Upper lobe of right lung (tissue), 1 donor: ENCODE measurements at regions not wholly inside any gene's neighbourhood (a gene's known extent, or its start where the extent isn't known, plus 50 kb on each side); places are given as distances from the start of the nearest gene placed in this dataset.
"Not testable (repeated sequence)": the region's sequence is repeated elsewhere in the genome, so short reads cannot be mapped to it uniquely, and the experiment has no call there.

Experiments
- ATAC-seq: fragments of 200-7000 bp; cut with Tn5 transposase; one replicate; pipeline ENCODE4 v1.9.1; 2020; ENCODE audit warnings: mild to moderate bottlenecking, moderate library complexity
- DNase-seq: peaks from one replicate; pipeline ENCODE4 v3.0.0-alpha.2; 2020
- H3K27ac ChIP-seq: fragments of 200-600 bp; one replicate; pipeline ENCODE4 v1.8.0; 2022
- H3K27me3 ChIP-seq: fragments of 200-600 bp; one replicate; pipeline ENCODE4 v1.8.0; 2022; ENCODE audit warnings: mild to moderate bottlenecking
- H3K36me3 ChIP-seq: fragments of 200-600 bp; one replicate; pipeline ENCODE4 v1.8.0; 2022
- H3K4me1 ChIP-seq: fragments of 200-600 bp; one replicate; pipeline ENCODE4 v1.8.0; 2022
- H3K4me3 ChIP-seq: fragments of 200-600 bp; one replicate; pipeline ENCODE4 v1.8.0; 2022; ENCODE audit warnings: mild to moderate bottlenecking
- H3K9me3 ChIP-seq: fragments of 200-600 bp; one replicate; pipeline ENCODE4 v1.8.0; 2022
- CTCF ChIP-seq: fragments of 200-600 bp; IDR thresholded peaks from one replicate; pipeline ENCODE4 v1.8.0; 2022; ENCODE audit warnings: antibody characterized with exemption
- intact Hi-C: fragments of 100-400 bp; cut with DNase I; formaldehyde crosslinking; loops from one replicate; pipeline ENCODE4 v1.11.0; 2022
- donor health status: DM: no; HTN: yes; CAD: no; lungs with severe emphysema.

- H3K36me3 ChIP-seq, result no peaks in the 10 kb centered on the region
- no peak for TF ChIP-seq CTCF
- no peaks in the 10 kb centered on the region for H3K27me3 ChIP-seq
- no peaks in the 10 kb centered on the region for H3K9me3 ChIP-seq
- H3K27ac ChIP-seq, result no peak overlapping the region
- H3K4me3 ChIP-seq, result no peak overlapping the region
- intact Hi-C loops, result no loop called here
- DNase-seq (no peak), ATAC-seq (no peak)
- H3K4me1 ChIP-seq, result no peaks in the 10 kb centered on the region
Observed at GRCh38 chr14:98217530-98217929, 1054.5 kb downstream of the BCL11B start.

GRCh38 chr14:98218218-98218617 is 1053.8 kb downstream of the BCL11B start:
- ATAC-seq, result no peak
- H3K36me3 ChIP-seq, result no peaks in the 10 kb centered on the region

GRCh38 chr14:98219638-98220037 is 1052.4 kb downstream of the BCL11B start:
- ATAC-seq, result no peak
- Histone ChIP-seq H3K27ac (no peak overlapping the region), H3K9me3 (no peaks in the 10 kb centered on the region), H3K36me3 (no peaks in the 10 kb centered on the region), H3K4me3 (no peak overlapping the region), H3K4me1 (no peaks in the 10 kb centered on the region), H3K27me3 (no peaks in the 10 kb centered on the region)
- TF ChIP-seq CTCF, result no peak
- DNase-seq, result no peak
- intact Hi-C loops, result no loop called here

More at GRCh38 chr14:98218218-98218617, 1053.8 kb downstream of the BCL11B start:
- Histone ChIP-seq H3K9me3 (no peaks in the 10 kb centered on the region), H3K27ac (no peak overlapping the region), H3K27me3 (no peaks in the 10 kb centered on the region), H3K4me1 (no peaks in the 10 kb centered on the region), H3K4me3 (no peak overlapping the region)
- intact Hi-C loops, result no loop called here
- DNase-seq, result no peak
- no peak for TF ChIP-seq CTCF

GRCh38 chr14:98223106-98223505 is 1048.9 kb downstream of the BCL11B start:
- Histone ChIP-seq H3K27me3 (no peaks in the 10 kb centered on the region), H3K4me3 (no peak overlapping the region), H3K36me3 (no peaks in the 10 kb centered on the region), H3K27ac (no peak overlapping the region), H3K9me3 (no peaks in the 10 kb centered on the region), H3K4me1 (no peaks in the 10 kb centered on the region)
- no peak for DNase-seq
- intact Hi-C loops, result no loop called here
- no peak for ATAC-seq
- TF ChIP-seq CTCF, result no peak

- H3K9me3 ChIP-seq, DNase-seq, H3K27me3 ChIP-seq, intact Hi-C loops, H3K4me3 ChIP-seq, H3K36me3 ChIP-seq, ATAC-seq, H3K4me1 ChIP-seq, H3K27ac ChIP-seq: not testable (repeated sequence)
Observed at GRCh38 chr14:98223710-98224109, 1048.3 kb downstream of the BCL11B start.

GRCh38 chr14:98226411-98226810 is 1045.6 kb downstream of the BCL11B start:
- Histone ChIP-seq H3K36me3 (no peaks in the 10 kb centered on the region), H3K9me3 (no peaks in the 10 kb centered on the region), H3K27ac (no peak overlapping the region), H3K27me3 (no peaks in the 10 kb centered on the region), H3K4me3 (no peak overlapping the region), H3K4me1 (no peaks in the 10 kb centered on the region)
- intact Hi-C loops, result no loop called here
- DNase-seq (no peak), ATAC-seq (no peak)
- TF ChIP-seq CTCF, result no peak
